GM12891 (cell line): ENCODE measurements at regions not wholly inside any gene's neighbourhood (a gene's known extent, or its start where the extent isn't known, plus 50 kb on each side); places are given as distances from the start of the nearest gene placed in this dataset.

ENCODE experiments used
- POLR2A ChIP-seq: IDR thresholded peaks from 2 replicates; pipeline ENCODE4 v1.6.1; 2011; ENCODE audit warnings: low read depth, low read length, control low read depth
- POLR2AphosphoS5 ChIP-seq: IDR thresholded peaks from 2 replicates; pipeline ENCODE4 v1.6.1; 2011; ENCODE audit warnings: low read depth, low read length, control low read depth
- POU2F2 ChIP-seq: IDR thresholded peaks from 2 replicates; pipeline ENCODE4 v1.6.1; 2011; ENCODE audit warnings: low read depth, mild to moderate bottlenecking, control low read depth, low read length, moderate library complexity
- TAF1 ChIP-seq: IDR thresholded peaks from 2 replicates; pipeline ENCODE4 v1.6.1; 2011; ENCODE audit warnings: low read depth, low read length, control low read depth

GRCh38 chr17:68804777-68805520 is 150.2 kb downstream of the ABCA8 start:
- TF ChIP-seq POLR2AphosphoS5, result no peak
- no peak for TF ChIP-seq POLR2A
- TF ChIP-seq POU2F2, result no peak
- no peak for TF ChIP-seq TAF1
